Lung (tissue), 11 donors: ENCODE measurements at regions not wholly inside any gene's neighbourhood (a gene's known extent, or its start where the extent isn't known, plus 50 kb on each side); places are given as distances from the start of the nearest gene placed in this dataset.

ENCODE experiments used
- ATAC-seq: fragments of 200-7000 bp; cut with Tn5 transposase; one replicate; pipeline ENCODE4 v1.9.1; 2020; ENCODE audit warnings: moderate number of reproducible peaks; ENCODE audit not compliant: insufficient read depth, low FRiP score
- DNase-seq, 3 donors: peaks; one replicate each; pipeline ENCODE4 v3.0.0-alpha.2; 2013 to 2017
- H3K27ac ChIP-seq, 2 donors: one replicate each; pipeline ENCODE4 v1.5.1; 2013; ENCODE audit warnings: mild to moderate bottlenecking in 2 of 2, moderate library complexity in 2 of 2, control low read depth in 1 of 2, inconsistent platforms in 1 of 2, low read depth in 1 of 2, low read length in 1 of 2
- H3K27me3 ChIP-seq, 3 donors: one replicate each; pipeline ENCODE4 v1.5.1; 2013; ENCODE audit warnings: low read length in 2 of 3; ENCODE audit not compliant: control insufficient read depth in 3 of 3, insufficient read depth in 3 of 3
- H3K36me3 ChIP-seq, 4 donors: one replicate each; pipeline ENCODE4 v1.5.1; 2013; ENCODE audit warnings: low read length in 4 of 4, mild to moderate bottlenecking in 1 of 4, moderate library complexity in 1 of 4; ENCODE audit not compliant: control insufficient read depth in 4 of 4, insufficient read depth in 4 of 4
- H3K4me1 ChIP-seq, 5 donors: one replicate each; pipeline ENCODE4 v1.5.1; 2013; ENCODE audit warnings: low read length in 5 of 5, mild to moderate bottlenecking in 2 of 5, moderate library complexity in 1 of 5; ENCODE audit not compliant: control insufficient read depth in 5 of 5, insufficient read depth in 5 of 5
- H3K4me3 ChIP-seq: one replicate; pipeline ENCODE4 v1.5.1; 2013; ENCODE audit warnings: mild to moderate bottlenecking, control low read depth, moderate library complexity
- H3K9ac ChIP-seq, 2 donors: one replicate each; pipeline ENCODE4 v1.5.1; 2013; ENCODE audit warnings: low read length in 2 of 2, control low read depth in 1 of 2; ENCODE audit not compliant: insufficient read depth in 1 of 2
- H3K9me3 ChIP-seq, 4 donors: one replicate each; pipeline ENCODE4 v1.5.1; 2013; ENCODE audit warnings: low read length in 3 of 4, mild to moderate bottlenecking in 1 of 4, moderate library complexity in 1 of 4; ENCODE audit not compliant: control insufficient read depth in 4 of 4, insufficient read depth in 3 of 4
- CTCF ChIP-seq: IDR thresholded peaks from 2 replicates; pipeline ENCODE4 v1.5.1; 2012; ENCODE audit warnings: mild to moderate bottlenecking; ENCODE audit errors: control extremely low read depth, extremely low read depth
- WGBS, 2 donors: extraction: QIAGEN DNeasy Blood & Tissue Kit; methylation state at CpG; one replicate each; pipeline ENCODE4 v1.1.7; 2013; 5-methylcytosine and 5-hydroxymethylcytosine counted together
- donor health status: control.
- donor health status: control.
- donor health status: Bipolar disorder and iron deficiency.
- donor health status: healthy.
- donor health status: DM: yes; HTN: yes; CAD: no.

GRCh38 chr16:62829607-62830006, 793.4 kb upstream of the CDH8 start:
- DNase-seq (peak in 2 of 3 donors; percentile 73 to 75), ATAC-seq (no peak)
- H3K9ac ChIP-seq = no peak overlapping the region
- no peak overlapping the region for H3K27ac ChIP-seq
- TF ChIP-seq CTCF = no peak
- no peaks in the 10 kb centered on the region for H3K4me1 ChIP-seq
- no peak overlapping the region for H3K4me3 ChIP-seq
- H3K36me3 ChIP-seq = no peaks in the 10 kb centered on the region
- 31 to 39% methylated on average over 3 of the region's 3 CpGs for WGBS, 2 donors
- H3K9me3 ChIP-seq = peaks cover 0 to 1% (median 0%) of the 10 kb centered on the region in 4 donors
- H3K27me3 ChIP-seq = no peaks in the 10 kb centered on the region

GRCh38 chr16:62829084-62829483, 792.8 kb upstream of the CDH8 start:
- no peak overlapping the region for H3K4me3 ChIP-seq
- H3K27ac ChIP-seq = no peak overlapping the region
- DNase-seq (peak in 1 of 3 donors; percentile 8), ATAC-seq (no peak)
- WGBS, 2 donors = 73% methylated on average over 1 of the region's 1 CpG
- no peak for TF ChIP-seq CTCF
- H3K36me3 ChIP-seq = no peaks in the 10 kb centered on the region
- H3K27me3 ChIP-seq = no peaks in the 10 kb centered on the region
- peaks cover 0 to 1% (median 0%) of the 10 kb centered on the region in 4 donors for H3K9me3 ChIP-seq
- H3K4me1 ChIP-seq = no peaks in the 10 kb centered on the region
- no peak overlapping the region for H3K9ac ChIP-seq

GRCh38 chr16:62821824-62822223, 785.6 kb upstream of the CDH8 start:
- Histone ChIP-seq H3K9ac (no peak overlapping the region), H3K4me3 (no peak overlapping the region), H3K27ac (no peak overlapping the region), H3K4me1 (no peaks in the 10 kb centered on the region), H3K27me3 (no peaks in the 10 kb centered on the region), H3K9me3 (peaks cover 0 to 1% (median 0%) of the 10 kb centered on the region in 4 donors), H3K36me3 (no peaks in the 10 kb centered on the region)
- TF ChIP-seq CTCF = no peak
- no peak for ATAC-seq
- DNase-seq = no peak
- WGBS, 2 donors = 86 to 91% methylated on average over 2 of the region's 2 CpGs

- Histone ChIP-seq H3K27me3 (no peaks in the 10 kb centered on the region), H3K27ac (no peak overlapping the region), H3K36me3 (no peaks in the 10 kb centered on the region), H3K4me3 (no peak overlapping the region), H3K9ac (no peak overlapping the region), H3K9me3 (no peaks in the 10 kb centered on the region), H3K4me1 (no peaks in the 10 kb centered on the region)
- TF ChIP-seq CTCF = no peak
- WGBS, 2 donors = 55 to 73% methylated on average over 3 of the region's 3 CpGs
- peak in 1 of 3 donors; percentile 12 for DNase-seq
- no peak for ATAC-seq
These were observed 780.8 kb upstream of the CDH8 start for GRCh38 chr16:62816971-62817519.
